Neuronal stem cell (in vitro differentiated cells): ENCODE measurements at regions not wholly inside any gene's neighbourhood (a gene's known extent, or its start where the extent isn't known, plus 50 kb on each side); places are given as distances from the start of the nearest gene placed in this dataset.
A peak's percentile ranks its signal among the peaks of the same experiment; 100 is the strongest.
"Not testable (repeated sequence)": the region's sequence is repeated elsewhere in the genome, so short reads cannot be mapped to it uniquely, and the experiment has no call there.

ENCODE experiments used
- DNase-seq: peaks from one replicate; pipeline ENCODE4 v3.0.0-alpha.2; 2013; ENCODE audit warnings: low spot score
- H2AFZ ChIP-seq: one replicate; pipeline ENCODE4 v1.6.1; 2013; ENCODE audit warnings: mild to moderate bottlenecking, low read length, inconsistent platforms
- H2AK5ac ChIP-seq: 2 replicates; pipeline ENCODE4 v1.6.1; 2013; ENCODE audit warnings: low read depth, mild to moderate bottlenecking, inconsistent platforms, low read length, moderate library complexity, mixed read lengths
- H2BK120ac ChIP-seq: 2 replicates; pipeline ENCODE4 v1.6.1; 2013; ENCODE audit warnings: low read depth, mild to moderate bottlenecking, inconsistent platforms, low read length, moderate library complexity, mixed read lengths
- H2BK12ac ChIP-seq: one replicate; pipeline ENCODE4 v1.6.1; 2013; ENCODE audit warnings: low read length, inconsistent platforms
- H2BK15ac ChIP-seq: 2 replicates; pipeline ENCODE4 v1.6.1; 2013; ENCODE audit warnings: mild to moderate bottlenecking, low read length, inconsistent platforms, mixed read lengths
- H2BK5ac ChIP-seq: one replicate; pipeline ENCODE4 v1.6.1; 2013; ENCODE audit warnings: inconsistent platforms, mild to moderate bottlenecking, low read length, moderate library complexity
- H3K14ac ChIP-seq: one replicate; pipeline ENCODE4 v1.6.1; 2013; ENCODE audit warnings: low read length, inconsistent platforms
- H3K18ac ChIP-seq: 2 replicates; pipeline ENCODE4 v1.6.1; 2013; ENCODE audit warnings: low read length, inconsistent platforms
- H3K23ac ChIP-seq: 2 replicates; pipeline ENCODE4 v1.6.1; 2013; ENCODE audit warnings: low read depth, mild to moderate bottlenecking, mixed read lengths, low read length, inconsistent platforms; ENCODE audit not compliant: poor library complexity
- H3K27ac ChIP-seq: replicated peaks from 3 replicates; pipeline ENCODE4 v1.5.1; 2013; ENCODE audit warnings: low read length, inconsistent platforms
- H3K27me3 ChIP-seq, 3 experiments: 2 replicates each; pipeline ENCODE4 v1.6.1; 2013; ENCODE audit warnings: low read length in 3 of 3, mild to moderate bottlenecking in 2 of 3, inconsistent platforms in 1 of 3, low read depth in 1 of 3, mixed read lengths in 1 of 3, moderate library complexity in 1 of 3; ENCODE audit not compliant: control insufficient read depth in 3 of 3, insufficient read depth in 3 of 3
- H3K36me3 ChIP-seq, 2 donors: replicated peaks in 1 of 2; 2 replicates each; pipeline ENCODE4 v1.6.1; 2013; ENCODE audit warnings: low read length in 2 of 2; ENCODE audit not compliant: control insufficient read depth in 2 of 2, insufficient read depth in 2 of 2
- H3K4ac ChIP-seq: 2 replicates; pipeline ENCODE4 v1.6.1; 2013; ENCODE audit warnings: inconsistent platforms, mild to moderate bottlenecking, low read length, moderate library complexity
- H3K4me1 ChIP-seq, 2 donors: 1 replicate in 1 of 2; 2 replicates in 1 of 2; pipeline ENCODE4 v1.6.1; 2013; ENCODE audit warnings: low read length in 2 of 2, low read depth in 1 of 2; ENCODE audit not compliant: control insufficient read depth in 2 of 2, insufficient read depth in 1 of 2
- H3K4me2 ChIP-seq: one replicate; pipeline ENCODE4 v1.6.1; 2013; ENCODE audit warnings: mild to moderate bottlenecking, low read length, inconsistent platforms; ENCODE audit not compliant: insufficient read depth, poor library complexity, severe bottlenecking
- H3K4me3 ChIP-seq, 2 donors: 2 replicates each; pipeline ENCODE4 v1.5.1; 2013; ENCODE audit warnings: low read length in 2 of 2, mild to moderate bottlenecking in 2 of 2, inconsistent platforms in 1 of 2, moderate library complexity in 1 of 2
- H3K79me1 ChIP-seq: one replicate; pipeline ENCODE4 v1.6.1; 2013; ENCODE audit warnings: low read depth, mild to moderate bottlenecking, inconsistent platforms, low read length, moderate library complexity
- H3K9ac ChIP-seq: one replicate; pipeline ENCODE4 v1.6.1; 2013; ENCODE audit warnings: mild to moderate bottlenecking, low read depth, low read length, inconsistent platforms; ENCODE audit not compliant: poor library complexity
- H3K9me3 ChIP-seq, 2 donors: replicated peaks in 1 of 2; 2 replicates each; pipeline versions ENCODE3 to v1.6.1; 2013; ENCODE audit warnings: low read length in 2 of 2, mild to moderate bottlenecking in 2 of 2, inconsistent platforms in 1 of 2, low read depth in 1 of 2, mixed read lengths in 1 of 2, moderate library complexity in 1 of 2; ENCODE audit not compliant: control insufficient read depth in 2 of 2, insufficient read depth in 1 of 2
- H4K8ac ChIP-seq: one replicate; pipeline ENCODE4 v1.6.1; 2013; ENCODE audit warnings: low read depth, mild to moderate bottlenecking, inconsistent platforms, low read length, moderate library complexity
- H4K91ac ChIP-seq: one replicate; pipeline ENCODE4 v1.6.1; 2013; ENCODE audit warnings: low read length, low read depth, mild to moderate bottlenecking, inconsistent platforms; ENCODE audit not compliant: poor library complexity
- WGBS, 2 donors: extraction: QIAGEN DNeasy Blood & Tissue Kit; methylation state at CpG; one replicate each; pipeline ENCODE4 v1.1.7; 2013; ENCODE audit warnings: missing lambda C conversion rate in 2 of 2, mixed read lengths in 1 of 2; ENCODE audit not compliant: insufficient read length in 2 of 2, insufficient replicate concordance in 1 of 2; ENCODE audit errors: extremely low coverage in 2 of 2; 5-methylcytosine and 5-hydroxymethylcytosine counted together

DNA sequence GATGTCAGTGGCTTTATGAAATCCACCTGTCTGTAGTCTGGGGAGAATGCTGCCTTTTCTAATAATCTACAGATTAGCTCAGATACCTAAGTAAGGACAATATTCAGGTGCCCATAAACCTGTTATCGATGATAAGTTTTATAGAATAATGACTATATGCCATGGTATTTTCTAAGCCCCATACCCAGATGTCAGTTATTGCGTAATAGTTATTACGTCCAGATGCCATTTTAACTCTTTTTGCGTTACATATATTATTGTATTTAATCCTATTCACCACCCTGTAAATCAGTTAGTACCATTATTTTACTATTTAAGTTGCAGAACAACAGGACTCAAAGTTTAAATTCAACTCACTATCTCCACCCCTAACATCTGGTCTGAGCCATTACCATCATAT is 1343.9 kb upstream of the ACO1 start:
- Histone ChIP-seq H3K36me3 (no peaks in the 10 kb centered on the region), H3K4me3 (no peak overlapping the region)

GRCh38 chr9:31045810-31046209 is 1338.6 kb upstream of the ACO1 start:
- DNase-seq: no peak
- Histone ChIP-seq H3K27me3 (no peaks in the 10 kb centered on the region), H3K14ac (no peak overlapping the region), H3K27ac (no peak overlapping the region), H3K79me1 (no peaks in the 10 kb centered on the region), H3K4me1 (no peaks in the 10 kb centered on the region), H4K91ac (no peak overlapping the region), H3K4me3 (no peak overlapping the region), H3K9ac (no peak overlapping the region), H3K9me3 (no peaks in the 10 kb centered on the region), H2BK12ac (no peak overlapping the region), H2AK5ac (no peak overlapping the region), H3K36me3 (no peaks in the 10 kb centered on the region), H3K4ac (no peak overlapping the region), H2BK5ac (no peak overlapping the region), H2BK15ac (no peak overlapping the region), H3K23ac (no peak overlapping the region), H3K4me2 (no peak overlapping the region), H3K18ac (no peak overlapping the region), H2AFZ (no peak overlapping the region), H4K8ac (no peak overlapping the region), H2BK120ac (no peak overlapping the region)
- WGBS, 2 donors: no CpG with 5 or more reads among the region's 1 CpG

More for the DNA sequence above, 1343.9 kb upstream of the ACO1 start:
- Histone ChIP-seq H3K9ac (no peak overlapping the region), H4K8ac (no peak overlapping the region), H3K79me1 (no peaks in the 10 kb centered on the region), H3K18ac (no peak overlapping the region), H4K91ac (no peak overlapping the region), H3K27me3 (no peaks in the 10 kb centered on the region), H2AFZ (no peak overlapping the region), H2AK5ac (no peak overlapping the region), H3K4ac (no peak overlapping the region), H2BK15ac (no peak overlapping the region), H3K23ac (no peak overlapping the region), H2BK5ac (no peak overlapping the region), H3K27ac (no peak overlapping the region), H3K4me2 (no peak overlapping the region), H2BK12ac (no peak overlapping the region), H3K9me3 (no peaks in the 10 kb centered on the region), H3K4me1 (no peaks in the 10 kb centered on the region), H2BK120ac (no peak overlapping the region), H3K14ac (no peak overlapping the region)
- WGBS, 2 donors: no CpG with 5 or more reads among the region's 4 CpGs
- no peak for DNase-seq

GRCh38 chr9:31061592-31061991 is 1322.9 kb upstream of the ACO1 start:
- not testable (repeated sequence) for H3K27ac ChIP-seq, H3K4me2 ChIP-seq, H3K9ac ChIP-seq, H2AFZ ChIP-seq, H2BK15ac ChIP-seq, H3K4me1 ChIP-seq, H2BK5ac ChIP-seq, H4K8ac ChIP-seq, H2BK120ac ChIP-seq, H3K36me3 ChIP-seq, H3K18ac ChIP-seq, H3K23ac ChIP-seq, H4K91ac ChIP-seq, H2BK12ac ChIP-seq, H3K9me3 ChIP-seq, H3K79me1 ChIP-seq, H3K14ac ChIP-seq, H2AK5ac ChIP-seq, DNase-seq, H3K27me3 ChIP-seq, H3K4me3 ChIP-seq, H3K4ac ChIP-seq
- WGBS, 2 donors: no CpG with 5 or more reads among the region's 15 CpGs

DNA sequence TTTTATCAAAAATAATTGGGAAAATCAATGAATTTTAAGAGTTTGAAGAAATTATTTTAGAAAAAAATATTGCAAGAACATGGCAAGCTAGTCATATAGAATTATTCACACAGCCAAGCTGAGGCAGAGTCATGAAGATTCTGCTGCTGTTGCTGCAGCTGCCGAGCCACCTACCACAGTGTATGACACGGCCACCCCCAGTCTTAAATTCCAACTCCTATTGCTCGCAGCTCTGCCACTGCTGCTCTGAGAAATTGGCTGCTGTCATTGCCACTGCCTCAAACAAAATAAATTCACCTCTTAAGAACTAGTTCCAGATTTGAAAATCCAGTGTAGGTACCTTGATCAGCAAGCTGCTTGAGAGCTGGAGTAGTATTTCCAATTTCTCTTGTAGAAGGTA is 1318.8 kb upstream of the ACO1 start:
- Histone ChIP-seq H2BK120ac (no peak overlapping the region), H3K9me3 (no peaks in the 10 kb centered on the region), H2AFZ (peak overlapping the region; percentile 45), H4K91ac (no peak overlapping the region), H2BK5ac (no peak overlapping the region), H2BK15ac (no peak overlapping the region), H3K79me1 (no peaks in the 10 kb centered on the region), H3K18ac (no peak overlapping the region), H3K27me3 (no peaks in the 10 kb centered on the region), H3K9ac (no peak overlapping the region), H2BK12ac (no peak overlapping the region), H3K36me3 (no peaks in the 10 kb centered on the region), H3K27ac (no peak overlapping the region), H3K4ac (no peak overlapping the region), H3K4me1 (no peaks in the 10 kb centered on the region), H3K14ac (no peak overlapping the region), H4K8ac (peak overlapping the region; percentile 43), H2AK5ac (no peak overlapping the region), H3K4me2 (no peak overlapping the region), H3K4me3 (no peak overlapping the region), H3K23ac (no peak overlapping the region)
- WGBS, 2 donors: no CpG with 5 or more reads among the region's 3 CpGs
- no peak for DNase-seq
